Endothelial cell of umbilical vein (primary cell): ENCODE measurements at regions not wholly inside any gene's neighbourhood (a gene's known extent, or its start where the extent isn't known, plus 50 kb on each side); places are given as distances from the start of the nearest gene placed in this dataset.

Experiments used
- BruUV-seq: library from RNA; stranded (reverse); fragments of 400-500 nt; replicated peaks from 2 replicates; lab custom pipeline; 2021; lab: Mats Ljungman, UMichigan
- CTCF ChIA-PET: fragments of 300-600, 350-600 bp; sonication (Branson Sonifier 250); formaldehyde crosslinking; loops from one replicate; lab custom pipeline; 2021; ENCODE audit warnings: antibody characterized with exemption, inconsistent platforms; lab: Charles Lee
- POLR2A ChIA-PET: fragments of 300-600, 350-600 bp; sonication (Branson Sonifier 250); formaldehyde crosslinking; loops from one replicate; lab custom pipeline; 2021; ENCODE audit warnings: antibody characterized with exemption, inconsistent platforms; lab: Charles Lee
- DNase-seq: peaks from one replicate; pipeline ENCODE4 v3.0.0-alpha.2; 2011; ENCODE audit warnings: low read depth, low spot score
- FAIRE-seq: peaks from 2 replicates; lab custom pipeline; 2011; peaks lifted over from hg19 to GRCh38; lab: Jason Lieb, UNC
- H2AFZ ChIP-seq: 2 replicates; pipeline ENCODE4 v1.6.0; 2012; ENCODE audit warnings: low read depth, low read length, control low read depth, inconsistent platforms
- H3K27ac ChIP-seq: 2 replicates; pipeline ENCODE4 v1.5.1; 2011; ENCODE audit warnings: low read depth, mild to moderate bottlenecking, control low read depth, low read length, moderate library complexity; ENCODE audit not compliant: insufficient read depth
- H3K27me3 ChIP-seq, 2 experiments: 2 replicates each; pipeline versions ENCODE4 v1.6.0 to v1.6.1; 2011; ENCODE audit warnings: low read length in 2 of 2, mixed read lengths in 1 of 2; ENCODE audit not compliant: control insufficient read depth in 2 of 2, insufficient read depth in 2 of 2
- H3K36me3 ChIP-seq, 2 experiments: 2 replicates in 1 of 2; 3 replicates in 1 of 2; pipeline ENCODE4 v1.5.1; 2011; ENCODE audit warnings: low read length in 2 of 2, mild to moderate bottlenecking in 1 of 2, moderate library complexity in 1 of 2; ENCODE audit not compliant: control insufficient read depth in 2 of 2, insufficient read depth in 2 of 2; ENCODE audit errors: extremely low read depth in 1 of 2
- H3K4me1 ChIP-seq: 3 replicates; pipeline ENCODE4 v1.5.1; 2011; ENCODE audit warnings: mild to moderate bottlenecking, low read length; ENCODE audit not compliant: control insufficient read depth, insufficient read depth; ENCODE audit errors: extremely low read depth
- H3K4me2 ChIP-seq: 2 replicates; pipeline ENCODE4 v1.6.1; 2011; ENCODE audit warnings: low read length, control low read depth, mixed read lengths; ENCODE audit not compliant: insufficient read depth
- H3K4me3 ChIP-seq, 3 experiments: fragments of 200-600 bp in 1 of 3; sonication (generic), shearing (Covaris generic) in 1 of 3; replicated peaks in 1 of 3; 2 replicates each; pipeline ENCODE4 v1.5.1; 2011 to 2016; ENCODE audit warnings: control low read depth in 3 of 3, low read length in 3 of 3, mild to moderate bottlenecking in 2 of 3, inconsistent platforms in 1 of 3, low read depth in 1 of 3, moderate library complexity in 1 of 3; ENCODE audit not compliant: insufficient read depth in 1 of 3
- H3K79me2 ChIP-seq: 2 replicates; pipeline ENCODE4 v1.6.0; 2012; ENCODE audit warnings: low read length, inconsistent platforms; ENCODE audit not compliant: control insufficient read depth, insufficient read depth
- H3K9ac ChIP-seq: replicated peaks from 2 replicates; pipeline ENCODE3; 2011; ENCODE audit warnings: low read length, control low read depth; ENCODE audit not compliant: insufficient read depth; ENCODE audit errors: extremely low read depth
- H3K9me1 ChIP-seq: replicated peaks from 3 replicates; pipeline ENCODE4 v1.6.0; 2011; ENCODE audit warnings: mild to moderate bottlenecking, low read length; ENCODE audit not compliant: control insufficient read depth, insufficient read depth; ENCODE audit errors: extremely low read depth
- H3K9me3 ChIP-seq: replicated peaks from 2 replicates; pipeline ENCODE4 v1.5.1; 2012; ENCODE audit warnings: low read length, inconsistent platforms; ENCODE audit not compliant: control insufficient read depth, insufficient read depth
- H4K20me1 ChIP-seq: replicated peaks from 2 replicates; pipeline ENCODE3; 2011; ENCODE audit warnings: mild to moderate bottlenecking, low read length; ENCODE audit not compliant: control insufficient read depth, insufficient read depth; ENCODE audit errors: extremely low read depth
- CTCF ChIP-seq, 2 donors: IDR thresholded peaks; 1 replicate in 1 of 2; 2 replicates in 1 of 2; pipeline ENCODE4 v1.5.1; 2011; ENCODE audit warnings: low read length in 2 of 2, mild to moderate bottlenecking in 2 of 2, moderate library complexity in 2 of 2, control low read depth in 1 of 2, inconsistent platforms in 1 of 2, low read depth in 1 of 2; ENCODE audit not compliant: insufficient read depth in 1 of 2; ENCODE audit errors: extremely low read depth in 1 of 2
- EZH2 ChIP-seq: IDR thresholded peaks from 2 replicates; pipeline ENCODE4 v1.6.1; 2012; ENCODE audit warnings: borderline replicate concordance, low read depth, mild to moderate bottlenecking, moderate library complexity, low read length, inconsistent platforms; ENCODE audit not compliant: severe bottlenecking
- FOS ChIP-seq: IDR thresholded peaks from 2 replicates; pipeline ENCODE4 v1.6.1; 2011; ENCODE audit warnings: mild to moderate bottlenecking, low read length, moderate library complexity, borderline replicate concordance; ENCODE audit not compliant: insufficient read depth
- GATA2 ChIP-seq: IDR thresholded peaks from 2 replicates; pipeline ENCODE4 v1.7.0; 2011; ENCODE audit warnings: low read depth, mild to moderate bottlenecking, moderate library complexity, mixed read lengths, low read length; ENCODE audit not compliant: insufficient read length, insufficient read depth
- JUN ChIP-seq: IDR thresholded peaks from 2 replicates; pipeline ENCODE4 v1.6.1; 2011; ENCODE audit warnings: borderline replicate concordance, low read depth; ENCODE audit not compliant: insufficient read length, insufficient read depth
- MYC ChIP-seq: IDR thresholded peaks from one replicate; pipeline ENCODE4 v1.6.1; 2011; ENCODE audit warnings: mild to moderate bottlenecking, low read depth, low read length
- POLR2A ChIP-seq: IDR thresholded peaks from 2 replicates; pipeline ENCODE4 v1.6.1; 2012; ENCODE audit warnings: low read depth, mild to moderate bottlenecking, control low read depth, low read length
- POLR2AphosphoS5 ChIP-seq: IDR thresholded peaks from 2 replicates; pipeline ENCODE4 v1.6.1; 2012; ENCODE audit warnings: low read depth, mild to moderate bottlenecking, control low read depth, low read length, moderate library complexity; ENCODE audit not compliant: insufficient read depth
- dilution Hi-C: fragments of 300-500 bp; cut with MboI; formaldehyde crosslinking; loops from one replicate; pipeline ENCODE4 v1.15.0; 2019; ENCODE audit warnings: low sequenced_read_pairs; ENCODE audit not compliant: extremely low pct_ligation_motif_present
- intact Hi-C: fragments of 100-400 bp; cut with micrococcal nuclease; formaldehyde crosslinking; loops from one replicate; pipeline ENCODE4 v1.10.0; 2022
- TF ChIP-seq, protein P1 (sequence below): IDR thresholded peaks from 2 replicates; pipeline ENCODE4 v1.6.1; 2011; ENCODE audit not compliant: insufficient read depth, insufficient read length

DNA sequence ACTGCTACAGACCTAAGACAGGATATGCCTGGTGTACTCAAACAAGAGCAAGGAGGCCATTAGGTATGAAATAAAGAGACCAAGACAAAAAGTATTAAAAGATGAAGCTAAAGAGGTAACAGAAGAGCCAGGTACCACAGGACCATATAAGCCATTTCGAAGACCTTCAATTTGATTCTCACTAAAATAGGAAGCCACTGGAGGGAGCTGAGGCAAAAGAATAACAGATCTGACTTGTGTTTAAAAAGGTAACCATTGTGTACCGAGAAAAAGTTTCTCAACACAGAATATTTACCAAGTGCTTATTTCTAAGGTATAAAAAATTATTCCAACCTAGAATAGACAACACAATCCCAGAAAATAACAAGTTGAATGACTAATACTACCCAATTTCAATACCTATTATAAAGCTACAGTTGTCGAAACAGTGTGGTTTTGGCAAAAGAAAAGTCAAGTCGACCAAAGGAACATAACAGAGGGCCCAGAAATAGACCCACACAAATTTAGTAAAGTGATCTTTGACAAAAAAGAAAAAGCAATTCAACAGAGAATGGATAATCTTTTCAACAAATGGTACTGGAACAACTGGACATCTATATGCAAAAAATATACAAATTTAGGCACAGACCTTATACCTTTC is 125.3 kb upstream of the DST start:
- Histone ChIP-seq H3K4me3 (no peak overlapping the region), H3K9me1 (no peaks in the 10 kb centered on the region), H3K27ac (no peak overlapping the region), H3K27me3 (no peaks in the 10 kb centered on the region), H3K9me3 (no peaks in the 10 kb centered on the region), H3K36me3 (no peaks in the 10 kb centered on the region), H2AFZ (no peak overlapping the region), H3K79me2 (peaks cover 69% of the 10 kb centered on the region), H3K9ac (no peak overlapping the region), H3K4me1 (peaks cover 22% of the 10 kb centered on the region), H4K20me1 (peaks cover 7% of the 10 kb centered on the region), H3K4me2 (no peak overlapping the region)
- FAIRE-seq (no peak), DNase-seq (no peak)
- no peak for TF ChIP-seq JUN
- TF ChIP-seq EZH2 = no peak
- no peak for TF ChIP-seq CTCF (IDR thresholded peaks at IDR 0.05; ENCODE audit: extremely low read depth in 1 of 2, insufficient read depth in 1 of 2, low read depth in 1 of 2, low read length in 2 of 2)
- TF ChIP-seq MYC = no peak
- no peak for TF ChIP-seq POLR2AphosphoS5
- TF ChIP-seq GATA2 = no peak
- TF ChIP-seq, protein P1, sequence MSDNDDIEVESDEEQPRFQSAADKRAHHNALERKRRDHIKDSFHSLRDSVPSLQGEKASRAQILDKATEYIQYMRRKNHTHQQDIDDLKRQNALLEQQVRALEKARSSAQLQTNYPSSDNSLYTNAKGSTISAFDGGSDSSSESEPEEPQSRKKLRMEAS = no peak
- TF ChIP-seq FOS = no peak
- no peak for TF ChIP-seq POLR2A
- BruUV-seq = no TSS peak
- intact Hi-C loops (no loop called here), dilution Hi-C loops (no loop called here)
- ChIA-PET CTCF (interaction anchor here (0.6 to 2.1 kb wide), 10 partner anchors 8 to 271 kb away, joined by 3 to 12 read pairs (median 4); no protein-coding TSS in a partner anchor), POLR2A (no interaction called here)
